ENCODE measurements at regions not wholly inside any gene's neighbourhood (a gene's known extent, or its start where the extent isn't known, plus 50 kb on each side); places are given as distances from the start of the nearest gene placed in this dataset.

DNA sequence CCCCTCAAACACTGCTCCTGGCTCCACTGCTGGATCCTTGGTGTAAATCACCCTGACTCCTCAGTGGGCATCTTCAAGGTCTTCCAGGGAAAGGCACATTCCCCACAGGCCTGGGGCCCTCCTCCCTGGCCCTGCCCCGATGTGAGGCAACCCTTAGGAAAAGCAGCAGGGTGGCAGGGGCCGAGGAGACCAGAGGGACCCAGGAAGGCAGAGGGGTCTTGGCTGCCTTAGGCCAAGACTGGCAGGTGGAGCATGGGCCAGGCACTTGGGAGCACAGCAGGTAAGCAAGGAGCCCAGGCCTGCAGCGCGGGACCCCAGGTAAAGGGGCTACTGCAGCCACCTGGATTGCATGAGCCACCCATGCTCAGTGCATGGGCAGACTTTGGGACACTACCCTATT is 96.9 kb downstream of the GYPC start:
- no peak for DNase-seq (ENCODE audit: low spot score)
- Mint-ChIP-seq H3K4me1 (ENCODE audit: low read depth) (no peaks in the 10 kb centered on the region), H3K27ac (ENCODE audit: unreplicated experiment) (no peak overlapping the region), H3K36me3 (ENCODE audit: low read depth) (no peaks in the 10 kb centered on the region), H3K9me3 (ENCODE audit: low read depth) (no peaks in the 10 kb centered on the region), H3K4me3 (ENCODE audit: unreplicated experiment) (no peak overlapping the region), H3K27me3 (ENCODE audit: low read depth) (peaks cover 21% of the 10 kb centered on the region)
- TF ChIP-seq, protein P1, sequence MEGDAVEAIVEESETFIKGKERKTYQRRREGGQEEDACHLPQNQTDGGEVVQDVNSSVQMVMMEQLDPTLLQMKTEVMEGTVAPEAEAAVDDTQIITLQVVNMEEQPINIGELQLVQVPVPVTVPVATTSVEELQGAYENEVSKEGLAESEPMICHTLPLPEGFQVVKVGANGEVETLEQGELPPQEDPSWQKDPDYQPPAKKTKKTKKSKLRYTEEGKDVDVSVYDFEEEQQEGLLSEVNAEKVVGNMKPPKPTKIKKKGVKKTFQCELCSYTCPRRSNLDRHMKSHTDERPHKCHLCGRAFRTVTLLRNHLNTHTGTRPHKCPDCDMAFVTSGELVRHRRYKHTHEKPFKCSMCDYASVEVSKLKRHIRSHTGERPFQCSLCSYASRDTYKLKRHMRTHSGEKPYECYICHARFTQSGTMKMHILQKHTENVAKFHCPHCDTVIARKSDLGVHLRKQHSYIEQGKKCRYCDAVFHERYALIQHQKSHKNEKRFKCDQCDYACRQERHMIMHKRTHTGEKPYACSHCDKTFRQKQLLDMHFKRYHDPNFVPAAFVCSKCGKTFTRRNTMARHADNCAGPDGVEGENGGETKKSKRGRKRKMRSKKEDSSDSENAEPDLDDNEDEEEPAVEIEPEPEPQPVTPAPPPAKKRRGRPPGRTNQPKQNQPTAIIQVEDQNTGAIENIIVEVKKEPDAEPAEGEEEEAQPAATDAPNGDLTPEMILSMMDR (IDR thresholded peaks at IDR 0.05), result no peak

DNA sequence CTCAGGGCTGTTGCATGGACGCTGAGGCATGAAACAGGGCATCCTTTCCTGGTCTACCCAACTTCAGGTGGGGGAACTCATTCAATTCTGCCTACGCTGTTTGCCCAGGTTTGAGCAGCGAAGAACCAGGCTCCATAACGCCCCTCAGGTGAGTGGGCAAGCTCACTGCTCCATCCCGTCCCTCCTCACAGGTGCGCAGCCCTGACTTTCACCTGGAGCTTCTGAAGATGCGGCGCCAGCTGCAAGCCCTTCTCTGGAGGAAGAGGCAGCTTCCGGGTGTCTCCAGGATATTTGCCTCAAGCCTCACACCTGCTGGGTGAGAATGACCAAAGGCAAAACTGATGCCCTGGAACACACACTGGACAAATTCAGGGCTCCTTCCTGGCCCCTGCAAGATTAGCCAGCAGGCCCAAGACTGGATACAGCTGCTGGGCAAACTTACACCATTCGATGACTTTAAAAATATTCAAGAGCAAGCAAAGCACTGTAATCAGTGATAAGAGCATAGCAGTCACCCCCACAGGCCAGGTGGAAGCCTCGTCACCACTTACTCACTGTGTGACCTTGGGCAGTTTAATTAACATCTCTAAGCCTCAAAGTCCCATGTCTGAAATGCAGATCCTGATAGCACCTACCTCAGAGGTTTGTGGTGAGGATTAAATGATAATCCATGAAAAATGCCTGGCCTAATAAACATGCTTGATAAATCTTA is 97.7 kb downstream of the GYPC start:
- H3K27me3 Mint-ChIP-seq (ENCODE audit: low read depth), result peaks cover 26% of the 10 kb centered on the region
- no peaks in the 10 kb centered on the region for H3K36me3 Mint-ChIP-seq (ENCODE audit: low read depth)
- TF ChIP-seq, protein P1 (IDR thresholded peaks at IDR 0.05), result no peak
- no peak overlapping the region for H3K27ac Mint-ChIP-seq (ENCODE audit: unreplicated experiment)
- no peaks in the 10 kb centered on the region for H3K9me3 Mint-ChIP-seq (ENCODE audit: low read depth)
- H3K4me3 Mint-ChIP-seq (ENCODE audit: unreplicated experiment), result no peak overlapping the region
- H3K4me1 Mint-ChIP-seq (ENCODE audit: low read depth), result no peaks in the 10 kb centered on the region
- no peak for DNase-seq (ENCODE audit: low spot score)

DNA sequence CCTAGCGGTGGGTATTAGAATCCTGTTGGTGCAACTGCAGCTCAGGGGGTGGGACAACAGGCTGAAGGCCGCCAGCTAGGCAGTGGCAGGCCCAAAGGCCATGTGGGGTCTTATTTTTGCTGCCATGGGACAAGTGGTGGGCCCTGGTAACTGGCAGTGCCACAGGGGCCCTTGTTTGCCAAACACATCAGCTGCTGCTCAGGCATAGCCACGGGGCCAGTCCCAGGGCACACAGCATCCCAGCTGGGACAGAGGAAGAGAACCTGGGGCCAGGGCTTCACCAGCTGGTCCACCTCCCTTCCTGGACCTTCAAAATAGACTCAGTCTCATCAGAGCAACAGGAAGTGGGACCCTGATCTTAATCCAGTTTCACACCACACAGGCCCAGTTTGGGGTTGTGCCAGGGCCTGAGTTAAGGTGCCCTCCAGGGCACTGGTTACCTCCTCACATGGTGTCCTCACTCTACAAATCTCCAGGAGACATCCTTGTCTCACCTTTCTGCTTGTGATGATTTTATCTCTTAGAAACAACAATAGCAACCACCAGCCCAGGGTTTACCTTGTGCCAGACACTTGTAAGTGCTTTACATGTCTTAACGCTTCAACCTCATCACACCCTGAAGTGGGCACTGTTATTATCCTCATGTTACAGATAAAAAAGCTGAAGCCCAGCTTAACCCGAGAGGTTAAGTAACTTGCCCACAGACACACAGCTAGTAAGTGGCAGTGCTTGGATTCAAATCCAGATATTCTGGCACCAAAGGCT is 98.5 kb downstream of the GYPC start:
- TF ChIP-seq, protein P1 (IDR thresholded peaks at IDR 0.05), result no peak
- H3K27ac Mint-ChIP-seq (ENCODE audit: unreplicated experiment), result no peak overlapping the region
- H3K9me3 Mint-ChIP-seq (ENCODE audit: low read depth), result no peaks in the 10 kb centered on the region
- H3K36me3 Mint-ChIP-seq (ENCODE audit: low read depth), result no peaks in the 10 kb centered on the region
- H3K27me3 Mint-ChIP-seq (ENCODE audit: low read depth), result peaks cover 31% of the 10 kb centered on the region
- no peaks in the 10 kb centered on the region for H3K4me1 Mint-ChIP-seq (ENCODE audit: low read depth)
- no peak for DNase-seq (ENCODE audit: low spot score)
- no peak overlapping the region for H3K4me3 Mint-ChIP-seq (ENCODE audit: unreplicated experiment)

- no peaks in the 10 kb centered on the region for H3K9me3 Mint-ChIP-seq (ENCODE audit: low read depth)
- TF ChIP-seq, protein P1 (IDR thresholded peaks at IDR 0.05), result no peak
- DNase-seq (ENCODE audit: low spot score), result no peak
Observed at GRCh38 chr2:126756125-126756524, 100.2 kb downstream of the GYPC start.

DNA sequence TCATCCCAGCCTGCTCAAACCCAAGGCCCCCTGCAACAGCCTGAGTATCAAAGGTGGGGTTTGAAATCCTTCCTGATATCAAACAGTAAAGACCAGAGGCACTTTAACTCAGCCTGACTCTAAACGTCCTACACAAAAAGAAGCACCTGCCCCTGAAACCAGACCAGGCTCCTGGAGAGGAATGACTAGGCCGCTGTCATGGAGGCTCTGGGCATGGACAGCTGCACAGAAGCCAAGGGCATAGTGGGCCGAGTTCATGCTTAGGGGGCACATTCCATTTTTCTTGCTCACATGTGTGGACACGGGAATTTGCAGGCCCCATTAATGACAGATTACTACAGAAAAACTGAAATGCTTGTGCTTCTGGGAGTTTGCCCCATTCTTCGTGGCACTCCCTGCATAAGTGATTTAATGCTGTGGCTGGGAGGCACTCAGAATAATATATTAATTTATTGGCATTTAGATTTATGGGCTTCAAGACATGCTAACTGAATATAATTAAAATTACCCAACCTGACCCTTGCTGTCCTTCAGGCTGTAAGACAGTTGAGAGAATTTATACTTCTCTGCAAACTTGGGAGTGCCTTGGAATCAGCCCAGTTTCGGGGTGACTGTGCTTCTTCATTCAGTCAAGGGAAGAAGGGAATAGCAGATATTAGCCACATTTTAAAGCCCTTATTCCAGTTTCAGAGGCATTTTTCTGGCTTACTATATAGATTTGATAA is 105.5 kb downstream of the GYPC start:
- no peak overlapping the region for H3K4me3 Mint-ChIP-seq (ENCODE audit: unreplicated experiment)
- H3K4me1 Mint-ChIP-seq (ENCODE audit: low read depth), result peaks cover 2% of the 10 kb centered on the region
- H3K27ac Mint-ChIP-seq (ENCODE audit: unreplicated experiment), result no peak overlapping the region
- no peaks in the 10 kb centered on the region for H3K9me3 Mint-ChIP-seq (ENCODE audit: low read depth)
- no peaks in the 10 kb centered on the region for H3K36me3 Mint-ChIP-seq (ENCODE audit: low read depth)
- TF ChIP-seq, protein P1 (IDR thresholded peaks at IDR 0.05), result no peak
- DNase-seq (ENCODE audit: low spot score), result no peak
- H3K27me3 Mint-ChIP-seq (ENCODE audit: low read depth), result peaks cover 27% of the 10 kb centered on the region

More at GRCh38 chr2:126756125-126756524, 100.2 kb downstream of the GYPC start:
- Mint-ChIP-seq H3K4me3 (ENCODE audit: unreplicated experiment) (no peak overlapping the region), H3K36me3 (ENCODE audit: low read depth) (no peaks in the 10 kb centered on the region), H3K4me1 (ENCODE audit: low read depth) (no peaks in the 10 kb centered on the region), H3K27ac (ENCODE audit: unreplicated experiment) (no peak overlapping the region), H3K27me3 (ENCODE audit: low read depth) (peaks cover 26% of the 10 kb centered on the region)
